NCI-H2196 (cell line): ENCODE measurements at regions not wholly inside any gene's neighbourhood (a gene's known extent, or its start where the extent isn't known, plus 50 kb on each side); places are given as distances from the start of the nearest gene placed in this dataset.
A peak's percentile ranks its signal among the peaks of the same experiment; 100 is the strongest.
"Not testable (repeated sequence)": the region's sequence is repeated elsewhere in the genome, so short reads cannot be mapped to it uniquely, and the experiment has no call there.

Experiments used
- DNase-seq: peaks from one replicate; lab custom pipeline; 2025; ENCODE audit not compliant: unreplicated experiment; lab: John Stamatoyannopoulos, UW

GRCh38 chr10:123375097-123375496 lies 220.9 kb downstream of the BUB3 start:
- no peak for DNase-seq

- no peak for DNase-seq
These were observed 221.5 kb downstream of the BUB3 start for GRCh38 chr10:123375738-123376137.

DNA sequence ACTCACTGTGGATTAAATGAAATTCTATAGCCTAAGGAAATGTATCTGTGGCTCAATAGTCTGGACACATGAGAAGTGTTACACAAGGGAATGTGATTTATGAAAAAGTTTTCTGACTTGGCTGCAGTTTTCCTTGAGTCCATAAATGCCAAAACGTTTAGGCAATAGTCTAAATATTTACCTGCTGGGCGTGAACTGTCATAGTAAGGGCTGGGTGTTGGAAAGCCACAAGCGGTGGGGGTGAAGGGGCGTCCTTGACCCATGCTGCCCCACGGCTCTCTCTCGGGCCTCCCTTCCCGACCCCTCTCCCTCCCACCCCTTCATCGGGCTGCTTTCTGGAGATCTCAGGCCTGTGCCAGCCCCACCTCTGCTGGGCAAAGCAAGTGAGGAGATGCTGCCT lies 223.7 kb downstream of the BUB3 start:
- DNase-seq, result no peak

- DNase-seq, result no peak
These were observed 224.1 kb downstream of the BUB3 start for GRCh38 chr10:123378302-123378701.

DNA sequence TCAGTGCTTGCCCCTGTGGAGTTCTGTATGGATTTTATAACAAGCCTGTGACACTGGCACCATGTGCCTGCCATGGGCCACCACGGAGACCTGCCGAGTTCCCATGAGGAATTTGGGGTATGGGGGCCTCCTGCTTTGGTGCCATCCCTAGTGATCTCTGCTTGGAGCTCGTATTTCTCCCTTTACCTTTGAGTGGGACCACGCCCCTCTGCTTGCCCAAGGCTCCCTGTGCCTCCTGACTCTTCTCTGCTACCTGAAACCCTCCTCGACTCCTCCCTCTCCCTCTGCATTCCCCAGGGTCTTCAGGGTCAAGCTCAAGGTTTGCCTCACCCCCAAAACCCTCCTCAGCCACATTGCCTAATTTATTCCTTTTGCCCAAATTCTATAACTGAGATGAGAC lies 225.0 kb downstream of the BUB3 start:
- no peak for DNase-seq

- DNase-seq, result peak; percentile 26
These were observed 226.4 kb downstream of the BUB3 start for GRCh38 chr10:123380491-123381085.

GRCh38 chr10:123381224-123381623 lies 227.0 kb downstream of the BUB3 start:
- DNase-seq, result no peak

DNA sequence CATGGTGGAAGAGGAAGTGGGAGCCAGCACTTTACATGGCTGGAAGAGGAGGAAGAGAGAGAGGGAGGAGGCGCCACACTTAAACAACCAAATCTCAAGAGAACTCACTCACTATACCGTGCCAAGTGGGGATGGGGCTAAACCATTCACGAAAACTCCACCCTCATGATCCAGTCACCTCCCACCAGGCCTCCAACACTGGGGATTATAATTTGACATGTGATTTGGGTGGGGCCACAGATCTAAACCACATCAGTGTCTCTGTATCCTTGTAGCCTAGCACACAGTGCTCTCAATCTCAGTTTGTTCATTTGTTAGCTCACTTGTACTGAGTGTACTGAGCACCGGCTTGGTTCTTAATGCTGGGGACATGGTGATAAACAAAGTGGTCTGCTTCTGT lies 228.3 kb downstream of the BUB3 start:
- DNase-seq, result no peak

DNA sequence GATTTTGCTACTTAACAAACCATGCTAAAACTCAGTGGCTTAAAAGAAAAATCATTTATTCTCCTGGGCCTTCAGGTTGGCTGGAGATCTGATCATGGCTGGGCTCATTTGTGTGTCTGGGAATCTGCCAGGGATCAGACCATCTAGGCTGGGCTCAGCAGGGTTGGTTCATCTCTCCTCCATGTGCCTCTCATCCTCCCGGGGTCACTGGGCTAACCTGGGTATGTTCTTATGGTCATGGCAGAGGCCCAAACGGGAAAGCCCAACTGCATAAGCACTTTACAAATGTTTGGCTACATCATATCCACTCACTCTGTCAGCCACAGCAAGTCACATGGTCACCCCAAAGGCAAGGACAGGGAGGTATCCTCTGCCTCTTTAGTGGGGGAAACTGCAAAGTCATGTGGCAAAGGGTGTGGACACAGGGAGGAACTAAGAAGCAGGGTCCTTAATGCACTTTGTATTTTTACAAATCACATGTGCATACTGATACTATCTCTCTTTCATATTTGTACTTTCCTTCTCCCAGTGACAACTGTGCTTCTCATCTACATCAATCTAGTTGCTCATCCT lies 231.4 kb downstream of the BUB3 start:
- no peak for DNase-seq

- DNase-seq, result no peak
These were observed 235.3 kb downstream of the BUB3 start for GRCh38 chr10:123389520-123389919.

DNA sequence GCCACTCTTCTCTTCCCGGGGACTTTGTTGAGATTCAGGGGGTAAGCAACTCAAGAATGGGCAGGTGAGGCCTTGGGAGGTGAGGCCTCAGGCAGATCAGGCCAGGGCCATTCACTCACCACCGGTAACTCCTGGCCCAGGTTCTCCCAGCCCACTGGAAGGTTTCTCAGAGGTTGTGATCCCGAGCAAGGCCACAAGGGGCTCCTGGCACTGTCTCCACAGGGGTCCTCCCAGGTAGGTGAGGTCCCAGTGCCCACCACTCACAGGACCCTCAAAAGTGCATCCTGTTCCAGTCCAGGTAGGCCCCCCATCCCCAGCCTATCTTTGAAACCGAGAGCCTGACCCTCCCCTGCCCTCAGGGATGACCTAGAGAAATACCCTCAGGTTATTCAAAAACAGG lies 236.1 kb downstream of the BUB3 start:
- DNase-seq, result no peak

GRCh38 chr10:123390874-123391273 lies 236.7 kb downstream of the BUB3 start:
- no peak for DNase-seq

GRCh38 chr10:123391275-123392028 lies 237.2 kb downstream of the BUB3 start:
- no peak for DNase-seq

- DNase-seq, result no peak
These were observed 238.2 kb downstream of the BUB3 start for GRCh38 chr10:123392182-123392963.

DNA sequence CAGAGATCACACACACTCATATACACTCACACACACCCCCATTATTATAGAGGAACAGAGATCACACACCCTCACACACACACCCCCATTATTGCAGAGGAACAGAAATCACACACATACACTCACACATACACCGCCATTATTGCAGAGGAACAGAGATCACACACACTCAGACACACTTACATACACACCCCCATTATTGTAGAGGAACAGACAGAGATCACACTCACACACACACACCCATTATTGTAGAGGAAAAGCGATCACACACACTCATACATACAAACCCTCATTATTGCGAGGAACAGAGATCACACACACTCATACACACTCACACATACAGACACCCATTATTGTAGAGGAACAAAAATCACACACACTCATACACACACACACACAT lies 239.0 kb downstream of the BUB3 start:
- DNase-seq, result no peak

GRCh38 chr10:123394382-123394781 lies 240.2 kb downstream of the BUB3 start:
- DNase-seq, result no peak

- DNase-seq, result not testable (repeated sequence)
These were observed 241.0 kb downstream of the BUB3 start for GRCh38 chr10:123395234-123395633.

DNA sequence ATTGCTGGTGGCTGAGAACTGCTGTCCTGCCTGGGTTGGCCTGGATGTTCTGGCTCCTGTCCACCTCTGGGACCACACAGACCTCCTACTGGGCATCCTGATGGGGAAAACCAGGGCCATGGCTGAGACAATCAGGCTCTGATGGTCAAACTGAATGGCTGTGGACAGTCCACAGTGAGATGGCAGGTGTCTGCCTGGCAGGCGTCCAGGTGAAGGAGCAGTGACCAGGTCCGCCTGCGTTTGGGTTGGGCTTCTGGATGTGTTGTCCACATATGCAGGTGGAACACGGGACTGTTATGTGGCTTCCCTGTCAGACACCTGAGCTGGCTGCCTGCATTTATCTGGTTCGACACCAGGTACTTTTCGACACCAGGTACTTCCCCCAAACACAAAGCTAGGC lies 241.7 kb downstream of the BUB3 start:
- no peak for DNase-seq

GRCh38 chr10:123398180-123398591 lies 244.0 kb downstream of the BUB3 start:
- no peak for DNase-seq

GRCh38 chr10:123398756-123399155 lies 244.6 kb downstream of the BUB3 start:
- no peak for DNase-seq

DNA sequence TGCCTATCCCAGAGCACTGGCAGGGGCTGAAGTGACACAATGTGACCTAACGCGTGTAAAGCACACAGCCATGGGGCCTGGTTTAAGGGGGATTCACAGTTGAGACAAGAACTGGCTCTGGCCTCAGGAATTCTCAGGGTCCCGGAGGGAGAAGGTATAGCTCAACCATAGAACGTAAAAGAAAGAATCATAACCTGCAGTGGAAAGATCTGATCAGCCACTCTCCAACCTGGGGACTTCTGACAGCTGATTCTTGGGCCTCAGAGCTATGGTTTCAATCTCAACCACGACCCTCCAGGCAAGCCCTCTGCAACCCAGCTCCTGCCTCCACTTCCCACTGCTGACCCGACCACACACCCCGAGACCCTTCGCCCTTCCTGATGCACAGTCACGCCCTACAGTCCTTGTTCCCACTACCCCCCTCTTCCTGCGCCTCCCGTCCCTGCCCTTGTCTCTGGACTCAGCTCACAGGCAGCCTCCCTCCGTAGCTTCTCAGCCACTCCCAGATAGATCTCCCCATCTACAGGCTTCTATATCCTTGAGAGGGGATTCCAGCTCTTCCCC lies 245.2 kb downstream of the BUB3 start:
- no peak for DNase-seq
